ENCODE measurements at regions not wholly inside any gene's neighbourhood (a gene's known extent, or its start where the extent isn't known, plus 50 kb on each side); places are given as distances from the start of the nearest gene placed in this dataset.
"Not testable (repeated sequence)": the region's sequence is repeated elsewhere in the genome, so short reads cannot be mapped to it uniquely, and the experiment has no call there.

- ATAC-seq = no peak
- Histone ChIP-seq H3K27ac (no peak overlapping the region), H3K4me3 (no peak overlapping the region), H3K27me3 (no peaks in the 10 kb centered on the region), H3K9me3 (peaks cover 0 to 8% (median 0%) of the 10 kb centered on the region in 3 donors), H3K36me3 (replicated peaks in 1 of 2; ENCODE audit: insufficient read depth in 1 of 2, low read depth in 2 of 2) (no peaks in the 10 kb centered on the region), H3K4me1 (no peaks in the 10 kb centered on the region)
- DNase-seq = no peak
- intact Hi-C loops (cut with DNase I) = no loop called here
- no peak for TF ChIP-seq CTCF (IDR thresholded peaks at IDR 0.05)
- TF ChIP-seq POLR2A (IDR thresholded peaks at IDR 0.05) = no peak
- WGBS, 2 donors = 41 to 57% methylated on average over 1 of the region's 1 CpG
Observed at GRCh38 chr11:122412581-122412980, 242.9 kb upstream of the UBASH3B start.

GRCh38 chr11:122406466-122406865 lies 249.1 kb upstream of the UBASH3B start:
- no peaks in the 10 kb centered on the region for H3K9me3 ChIP-seq
- no peaks in the 10 kb centered on the region for H3K4me1 ChIP-seq
- ATAC-seq (no peak), DNase-seq (no peak)
- no peak overlapping the region for H3K4me3 ChIP-seq
- no peaks in the 10 kb centered on the region for H3K27me3 ChIP-seq
- H3K36me3 ChIP-seq (replicated peaks in 1 of 2; ENCODE audit: insufficient read depth in 1 of 2, low read depth in 2 of 2) = no peaks in the 10 kb centered on the region
- intact Hi-C loops (cut with DNase I) = no loop called here
- TF ChIP-seq CTCF (IDR thresholded peaks at IDR 0.05) (no peak), POLR2A (IDR thresholded peaks at IDR 0.05) (no peak)
- WGBS, 2 donors = 57 to 65% methylated on average over 4 of the region's 4 CpGs
- H3K27ac ChIP-seq = no peak overlapping the region

GRCh38 chr11:122405547-122406341 lies 249.8 kb upstream of the UBASH3B start:
- TF ChIP-seq CTCF (IDR thresholded peaks at IDR 0.05) (no peak), POLR2A (IDR thresholded peaks at IDR 0.05) (no peak)
- H3K4me3 ChIP-seq = no peak overlapping the region
- H3K4me1 ChIP-seq = no peaks in the 10 kb centered on the region
- no peaks in the 10 kb centered on the region for H3K9me3 ChIP-seq
- H3K27me3 ChIP-seq = no peaks in the 10 kb centered on the region
- DNase-seq (no peak), ATAC-seq (no peak)
- intact Hi-C loops (cut with DNase I) = no loop called here
- H3K36me3 ChIP-seq (replicated peaks in 1 of 2; ENCODE audit: insufficient read depth in 1 of 2, low read depth in 2 of 2) = no peaks in the 10 kb centered on the region
- H3K27ac ChIP-seq = no peak overlapping the region
- 63 to 69% methylated on average over 5 of the region's 5 CpGs for WGBS, 2 donors

GRCh38 chr11:122404571-122404970 lies 251.0 kb upstream of the UBASH3B start:
- Histone ChIP-seq H3K36me3 (replicated peaks in 1 of 2; ENCODE audit: insufficient read depth in 1 of 2, low read depth in 2 of 2) (no peaks in the 10 kb centered on the region), H3K27me3 (no peaks in the 10 kb centered on the region), H3K27ac (no peak overlapping the region), H3K4me1 (no peaks in the 10 kb centered on the region), H3K4me3 (no peak overlapping the region), H3K9me3 (no peaks in the 10 kb centered on the region)
- ATAC-seq (no peak), DNase-seq (no peak)
- intact Hi-C loops (cut with DNase I) = no loop called here
- no peak for TF ChIP-seq POLR2A (IDR thresholded peaks at IDR 0.05)
- no peak for TF ChIP-seq CTCF (IDR thresholded peaks at IDR 0.05)

- H3K4me1 ChIP-seq; H3K27ac ChIP-seq; H3K4me3 ChIP-seq; ATAC-seq; intact Hi-C loops (cut with DNase I); H3K36me3 ChIP-seq (replicated peaks in 1 of 2; ENCODE audit: insufficient read depth in 1 of 2, low read depth in 2 of 2); DNase-seq; H3K27me3 ChIP-seq; H3K9me3 ChIP-seq: not testable (repeated sequence)
- 51 to 70% methylated on average over 5 of the region's 5 CpGs for WGBS, 2 donors
Observed at GRCh38 chr11:122401581-122401980, 253.9 kb upstream of the UBASH3B start.

Measured in body of pancreas (tissue), 4 donors.